PC-9 (cell line): ENCODE measurements at regions not wholly inside any gene's neighbourhood (a gene's known extent, or its start where the extent isn't known, plus 50 kb on each side); places are given as distances from the start of the nearest gene placed in this dataset.

Experiments
- BruUV-seq: library from RNA; stranded (reverse); fragments of 400-500 nt; replicated peaks from 2 replicates; lab custom pipeline; 2021; lab: Mats Ljungman, UMichigan
- CTCF ChIA-PET: fragments of 300-600 bp; sonication (Branson Sonifier 250); formaldehyde crosslinking; loops from one replicate; lab custom pipeline; 2022; ENCODE audit warnings: antibody characterized with exemption; lab: Charles Lee
- POLR2A ChIA-PET: fragments of 300-600 bp; sonication (Branson Sonifier 250); formaldehyde crosslinking; loops from one replicate; lab custom pipeline; 2022; ENCODE audit warnings: antibody characterized with exemption; ENCODE audit not compliant: unreplicated experiment; lab: Charles Lee
- DNase-seq, 2 experiments: peaks; one replicate each; pipeline versions ENCODE4 v3.0.0 to v3.0.0-alpha.2; 2015 to 2022; ENCODE audit warnings: mixed read lengths in 1 of 2
- H2AFZ ChIP-seq: fragments of 200-600 bp; sonication (generic); 2 replicates; pipeline ENCODE4 v1.8.1; 2017; ENCODE audit warnings: antibody characterized with exemption
- H3F3A ChIP-seq: fragments of 200-600 bp; sonication (generic); 2 replicates; pipeline ENCODE4 v1.8.1; 2017; ENCODE audit warnings: antibody characterized with exemption, mild to moderate bottlenecking, low read depth; ENCODE audit not compliant: insufficient read depth
- H3K27ac ChIP-seq: fragments of 200-600 bp; sonication (generic); 2 replicates; pipeline ENCODE4 v1.6.1; 2016; ENCODE audit warnings: mixed run types
- H3K27me3 ChIP-seq: fragments of 200-600 bp; sonication (generic); 2 replicates; pipeline ENCODE4 v1.6.1; 2016; ENCODE audit warnings: low read depth, mixed run types; ENCODE audit not compliant: insufficient read depth
- H3K36me3 ChIP-seq: fragments of 200-600 bp; sonication (generic); 2 replicates; pipeline ENCODE4 v1.6.1; 2016; ENCODE audit warnings: low read depth, mixed run types
- H3K4me1 ChIP-seq: fragments of 200-600 bp; sonication (generic); replicated peaks from 2 replicates; pipeline ENCODE4 v1.6.1; 2016; ENCODE audit warnings: mixed run types; ENCODE audit not compliant: insufficient read depth
- H3K4me2 ChIP-seq: fragments of 200-600 bp; sonication (generic); 2 replicates; pipeline ENCODE4 v1.6.1; 2017; ENCODE audit warnings: mixed run types
- H3K4me3 ChIP-seq: fragments of 200-600 bp; sonication (generic); 2 replicates; pipeline ENCODE4 v1.6.1; 2016; ENCODE audit warnings: mixed run types
- H3K79me2 ChIP-seq: fragments of 200-600 bp; sonication (generic); 2 replicates; pipeline ENCODE4 v1.6.1; 2017; ENCODE audit warnings: low read depth, mixed run types
- H3K9me2 ChIP-seq: fragments of 200-600 bp; sonication (generic); 2 replicates; pipeline ENCODE4 v1.8.1; 2017; ENCODE audit warnings: mild to moderate bottlenecking; ENCODE audit not compliant: insufficient read depth
- H3K9me3 ChIP-seq: fragments of 200-600 bp; sonication (generic); 2 replicates; pipeline ENCODE4 v1.8.1; 2016; ENCODE audit warnings: low read depth; ENCODE audit not compliant: insufficient read depth
- H4K20me1 ChIP-seq: fragments of 200-600 bp; sonication (generic); 2 replicates; pipeline ENCODE4 v1.8.1; 2017; ENCODE audit not compliant: insufficient read depth
- EZH2 ChIP-seq: fragments of 200-600 bp; sonication (generic); IDR thresholded peaks from 2 replicates; pipeline ENCODE4 v1.8.0; 2017; ENCODE audit warnings: antibody characterized with exemption, low read depth
- intact Hi-C: fragments of 100-400 bp; cut with micrococcal nuclease; formaldehyde crosslinking; loops from one replicate; pipeline ENCODE4 v1.10.0; 2022; ENCODE audit not compliant: unreplicated experiment
- TF ChIP-seq, protein P1 (sequence below): fragments of 200-600 bp; sonication (generic); conservative IDR thresholded peaks from 2 replicates; pipeline ENCODE4 v1.6.1; 2017; ENCODE audit warnings: mixed run types, antibody characterized with exemption, mild to moderate bottlenecking, moderate library complexity

DNA sequence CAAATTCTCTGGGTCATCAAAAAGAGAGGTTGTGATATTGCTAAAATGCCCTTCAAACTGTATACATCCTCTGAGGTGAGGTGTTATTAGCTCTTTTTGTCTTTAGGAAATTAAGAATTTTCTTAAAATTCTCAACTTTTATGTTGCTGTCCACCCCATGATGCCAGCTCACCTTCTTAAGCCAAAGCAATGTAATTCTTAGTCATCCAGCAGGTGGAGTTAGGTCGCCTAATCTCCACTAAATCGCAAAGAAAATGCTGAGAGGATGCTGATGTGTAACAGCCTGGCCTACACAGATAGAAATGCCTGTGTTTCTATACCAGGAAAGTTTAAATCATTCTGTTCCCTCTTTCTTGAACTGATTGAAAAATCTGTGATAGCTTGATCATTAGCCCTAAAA, 770.2 kb upstream of the ALCAM start:
- no peaks in the 10 kb centered on the region for H4K20me1 ChIP-seq
- no peaks in the 10 kb centered on the region for H3K79me2 ChIP-seq
- H3K27me3 ChIP-seq = no peaks in the 10 kb centered on the region
- H3K9me2 ChIP-seq = no peaks in the 10 kb centered on the region
- no peak overlapping the region for H2AFZ ChIP-seq
- no peaks in the 10 kb centered on the region for H3K36me3 ChIP-seq
- TF ChIP-seq, protein P1, sequence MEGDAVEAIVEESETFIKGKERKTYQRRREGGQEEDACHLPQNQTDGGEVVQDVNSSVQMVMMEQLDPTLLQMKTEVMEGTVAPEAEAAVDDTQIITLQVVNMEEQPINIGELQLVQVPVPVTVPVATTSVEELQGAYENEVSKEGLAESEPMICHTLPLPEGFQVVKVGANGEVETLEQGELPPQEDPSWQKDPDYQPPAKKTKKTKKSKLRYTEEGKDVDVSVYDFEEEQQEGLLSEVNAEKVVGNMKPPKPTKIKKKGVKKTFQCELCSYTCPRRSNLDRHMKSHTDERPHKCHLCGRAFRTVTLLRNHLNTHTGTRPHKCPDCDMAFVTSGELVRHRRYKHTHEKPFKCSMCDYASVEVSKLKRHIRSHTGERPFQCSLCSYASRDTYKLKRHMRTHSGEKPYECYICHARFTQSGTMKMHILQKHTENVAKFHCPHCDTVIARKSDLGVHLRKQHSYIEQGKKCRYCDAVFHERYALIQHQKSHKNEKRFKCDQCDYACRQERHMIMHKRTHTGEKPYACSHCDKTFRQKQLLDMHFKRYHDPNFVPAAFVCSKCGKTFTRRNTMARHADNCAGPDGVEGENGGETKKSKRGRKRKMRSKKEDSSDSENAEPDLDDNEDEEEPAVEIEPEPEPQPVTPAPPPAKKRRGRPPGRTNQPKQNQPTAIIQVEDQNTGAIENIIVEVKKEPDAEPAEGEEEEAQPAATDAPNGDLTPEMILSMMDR = peak; percentile 86
- TF ChIP-seq EZH2 = no peak
- H3F3A ChIP-seq = no peaks in the 10 kb centered on the region
- H3K4me2 ChIP-seq = no peak overlapping the region
- H3K4me1 ChIP-seq = no peaks in the 10 kb centered on the region; the same call in 1 of the 2 replicates
- peak in 1 of 2 experiments; percentile 20 for DNase-seq
- H3K9me3 ChIP-seq = no peaks in the 10 kb centered on the region
- intact Hi-C loops = loop anchor here (1.0 kb wide), 2 partner anchors 770 to 922 kb away; partner anchors contain the start of gene ALCAM
- no TSS peak for BruUV-seq
- H3K4me3 ChIP-seq = no peak overlapping the region
- no peak overlapping the region for H3K27ac ChIP-seq
- POLR2A ChIA-PET = interaction anchor here (0.6 kb wide), 1 partner anchor 15 kb away, joined by 6 read pairs; no protein-coding TSS in a partner anchor
- CTCF ChIA-PET = no interaction called here

DNA sequence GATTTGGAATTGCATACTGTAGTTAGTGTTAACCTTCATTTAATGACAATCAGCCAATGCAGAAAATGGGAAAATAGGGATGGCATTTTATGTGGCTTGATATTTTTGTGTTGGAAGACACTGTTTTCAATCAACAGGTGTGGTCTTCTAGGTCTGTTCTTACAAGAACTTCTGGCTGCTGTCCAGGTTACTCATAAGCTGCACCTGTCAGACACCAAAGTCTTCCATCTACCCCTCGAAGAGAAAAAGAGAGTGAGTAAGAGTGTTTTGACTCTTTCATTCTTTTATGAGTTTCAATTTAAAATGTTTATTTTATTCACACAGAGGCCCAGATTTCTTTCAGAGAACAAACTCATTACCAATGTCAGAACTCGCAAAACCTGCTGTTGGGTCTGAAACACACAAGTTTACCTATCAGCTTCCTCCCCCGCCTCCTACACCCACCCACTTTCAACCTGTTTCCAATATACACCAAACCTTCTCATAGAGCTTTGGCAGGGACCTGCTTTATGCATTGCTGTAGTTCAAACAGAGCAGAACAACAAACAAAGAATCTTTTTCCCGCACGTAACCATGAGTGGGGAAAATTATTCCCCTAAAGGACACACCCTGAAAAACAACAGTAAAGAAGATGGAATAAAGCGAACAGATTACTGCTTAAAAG, 767.7 kb upstream of the ALCAM start:
- Histone ChIP-seq H3K79me2 (no peaks in the 10 kb centered on the region), H4K20me1 (no peaks in the 10 kb centered on the region), H3K4me2 (no peak overlapping the region), H2AFZ (no peak overlapping the region; the same call in 1 of the 2 replicates), H3K9me3 (no peaks in the 10 kb centered on the region; the same call in 1 of the 2 replicates), H3K9me2 (no peaks in the 10 kb centered on the region), H3F3A (no peaks in the 10 kb centered on the region), H3K27ac (no peak overlapping the region), H3K4me1 (no peaks in the 10 kb centered on the region; the same call in 1 of the 2 replicates), H3K4me3 (no peak overlapping the region), H3K36me3 (no peaks in the 10 kb centered on the region), H3K27me3 (no peaks in the 10 kb centered on the region)
- intact Hi-C loops = no loop called here
- POLR2A ChIA-PET = no interaction called here
- DNase-seq = no peak
- no TSS peak for BruUV-seq
- TF ChIP-seq EZH2 = no peak
- TF ChIP-seq, protein P1 = no peak
- CTCF ChIA-PET = no interaction called here

DNA sequence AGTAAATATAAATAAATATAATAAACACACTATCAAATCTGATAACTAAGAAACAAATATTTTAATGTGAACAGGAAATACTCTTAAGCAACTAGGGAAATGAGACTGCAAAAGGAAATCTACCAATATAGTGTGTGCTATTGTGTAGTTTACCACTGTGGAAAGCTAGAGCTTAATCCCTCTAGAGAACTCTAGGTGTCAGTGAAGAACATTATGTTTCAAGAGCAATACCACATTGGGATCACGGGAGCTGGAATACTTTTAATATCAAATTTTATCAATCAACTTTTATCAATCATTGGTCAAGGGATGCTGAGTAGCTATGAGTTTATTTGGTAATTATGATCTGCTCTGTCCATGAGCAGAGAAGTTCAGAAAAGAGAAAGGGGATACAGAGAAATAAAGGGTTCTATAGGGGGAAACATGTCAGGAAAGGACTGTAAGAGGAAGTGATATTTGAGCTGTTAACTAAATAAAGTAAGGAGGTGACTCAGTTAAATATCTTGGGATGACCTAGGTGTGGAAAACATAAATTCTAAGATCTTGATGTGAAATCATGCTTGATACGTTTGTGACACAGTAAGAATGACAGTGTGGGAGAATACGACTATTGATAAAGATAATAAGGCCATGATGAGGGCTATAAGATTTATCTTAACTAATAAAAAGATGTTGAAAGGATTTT, 762.2 kb upstream of the ALCAM start:
- Histone ChIP-seq H3K4me3 (peak overlapping the region; percentile 11; the same call in 1 of the 2 replicates), H3K9me3 (peaks cover 6% of the 10 kb centered on the region; the same call in 1 of the 2 replicates), H3K9me2 (no peaks in the 10 kb centered on the region), H3K27ac (no peak overlapping the region), H4K20me1 (no peaks in the 10 kb centered on the region), H2AFZ (peak overlapping the region; percentile 59), H3K4me2 (peak overlapping the region; percentile 55), H3K36me3 (no peaks in the 10 kb centered on the region), H3K27me3 (no peaks in the 10 kb centered on the region), H3K4me1 (peaks cover 8% of the 10 kb centered on the region), H3K79me2 (no peaks in the 10 kb centered on the region), H3F3A (no peaks in the 10 kb centered on the region)
- intact Hi-C loops = loop anchor here (2.0 kb wide), 1 partner anchor 762 kb away; the partner anchor contains the start of gene ALCAM
- no TSS peak for BruUV-seq
- DNase-seq = peak in 1 of 2 experiments; percentile 50
- TF ChIP-seq, protein P1 = peak; percentile 57
- TF ChIP-seq EZH2 = no peak
- CTCF ChIA-PET = interaction anchor here (0.5 to 0.7 kb wide), 4 partner anchors 61 to 1552 kb away, joined by 3 to 4 read pairs (median 3); no protein-coding TSS in a partner anchor
- POLR2A ChIA-PET = interaction anchor here (0.5 to 0.7 kb wide), 3 partner anchors 764 to 1064 kb away, joined by 3 to 6 read pairs (median 3); no protein-coding TSS in a partner anchor
